Choroid plexus epithelial cell (primary cell): ENCODE measurements at regions not wholly inside any gene's neighbourhood (a gene's known extent, or its start where the extent isn't known, plus 50 kb on each side); places are given as distances from the start of the nearest gene placed in this dataset.
A peak's percentile ranks its signal among the peaks of the same experiment; 100 is the strongest.

Source experiments
- DNase-seq: peaks from one replicate; pipeline ENCODE4 v3.0.0-alpha.2; 2010; ENCODE audit warnings: low read depth
- H3K4me3 ChIP-seq: 2 replicates; pipeline ENCODE4 v1.5.1; 2011; ENCODE audit warnings: low read depth, mild to moderate bottlenecking, control low read depth, low read length, moderate library complexity
- TF ChIP-seq, protein P1 (sequence below): conservative IDR thresholded peaks from 2 replicates; pipeline ENCODE4 v1.5.1; 2011; ENCODE audit warnings: low read depth, mild to moderate bottlenecking, control low read depth, inconsistent platforms, low read length, moderate library complexity

DNA sequence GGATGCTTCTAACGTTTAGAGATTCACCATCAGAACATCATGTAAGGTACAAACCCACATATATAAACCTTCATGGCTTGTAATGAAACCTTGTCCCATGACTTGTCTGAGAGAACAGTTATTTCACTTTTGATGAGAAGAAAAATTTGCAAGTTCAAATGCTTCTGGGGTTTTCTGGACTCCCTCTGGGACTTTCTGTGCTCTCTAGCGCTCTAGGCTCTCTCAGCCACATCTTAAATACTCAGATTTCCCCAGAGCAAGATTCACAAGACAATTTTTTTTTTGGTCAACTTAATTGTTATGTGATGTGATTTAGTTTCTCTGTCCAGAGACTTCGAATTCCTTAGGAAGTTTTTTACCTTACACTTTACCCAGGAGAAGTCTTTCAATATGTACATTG is 282.8 kb upstream of the EDNRB start:
- TF ChIP-seq, protein P1, sequence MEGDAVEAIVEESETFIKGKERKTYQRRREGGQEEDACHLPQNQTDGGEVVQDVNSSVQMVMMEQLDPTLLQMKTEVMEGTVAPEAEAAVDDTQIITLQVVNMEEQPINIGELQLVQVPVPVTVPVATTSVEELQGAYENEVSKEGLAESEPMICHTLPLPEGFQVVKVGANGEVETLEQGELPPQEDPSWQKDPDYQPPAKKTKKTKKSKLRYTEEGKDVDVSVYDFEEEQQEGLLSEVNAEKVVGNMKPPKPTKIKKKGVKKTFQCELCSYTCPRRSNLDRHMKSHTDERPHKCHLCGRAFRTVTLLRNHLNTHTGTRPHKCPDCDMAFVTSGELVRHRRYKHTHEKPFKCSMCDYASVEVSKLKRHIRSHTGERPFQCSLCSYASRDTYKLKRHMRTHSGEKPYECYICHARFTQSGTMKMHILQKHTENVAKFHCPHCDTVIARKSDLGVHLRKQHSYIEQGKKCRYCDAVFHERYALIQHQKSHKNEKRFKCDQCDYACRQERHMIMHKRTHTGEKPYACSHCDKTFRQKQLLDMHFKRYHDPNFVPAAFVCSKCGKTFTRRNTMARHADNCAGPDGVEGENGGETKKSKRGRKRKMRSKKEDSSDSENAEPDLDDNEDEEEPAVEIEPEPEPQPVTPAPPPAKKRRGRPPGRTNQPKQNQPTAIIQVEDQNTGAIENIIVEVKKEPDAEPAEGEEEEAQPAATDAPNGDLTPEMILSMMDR = no peak
- DNase-seq = no peak
- H3K4me3 ChIP-seq = no peak overlapping the region

DNA sequence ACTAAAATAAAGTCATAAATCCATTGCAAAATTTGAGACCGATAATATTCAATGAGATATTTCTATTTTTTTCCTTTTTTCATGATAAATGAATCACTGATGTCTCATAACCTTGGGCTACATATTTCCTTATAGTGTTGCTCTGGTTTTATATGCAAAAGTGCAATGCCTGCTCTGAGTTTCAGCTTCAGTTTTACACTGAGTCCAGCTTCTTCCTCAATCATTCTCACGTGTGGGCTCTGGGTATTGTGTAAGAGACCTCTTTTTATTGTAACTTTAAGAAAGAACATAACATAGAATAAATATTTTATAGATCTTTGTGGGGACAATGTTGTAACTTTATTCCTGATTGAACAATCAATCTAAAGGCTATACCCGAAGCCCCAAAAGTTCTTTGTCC is 280.2 kb upstream of the EDNRB start:
- no peak for DNase-seq
- TF ChIP-seq, protein P1 = no peak
- no peak overlapping the region for H3K4me3 ChIP-seq

GRCh38 chr13:78198419-78198818 is 279.8 kb upstream of the EDNRB start:
- no peak for DNase-seq
- TF ChIP-seq, protein P1 = no peak
- H3K4me3 ChIP-seq = no peak overlapping the region

DNA sequence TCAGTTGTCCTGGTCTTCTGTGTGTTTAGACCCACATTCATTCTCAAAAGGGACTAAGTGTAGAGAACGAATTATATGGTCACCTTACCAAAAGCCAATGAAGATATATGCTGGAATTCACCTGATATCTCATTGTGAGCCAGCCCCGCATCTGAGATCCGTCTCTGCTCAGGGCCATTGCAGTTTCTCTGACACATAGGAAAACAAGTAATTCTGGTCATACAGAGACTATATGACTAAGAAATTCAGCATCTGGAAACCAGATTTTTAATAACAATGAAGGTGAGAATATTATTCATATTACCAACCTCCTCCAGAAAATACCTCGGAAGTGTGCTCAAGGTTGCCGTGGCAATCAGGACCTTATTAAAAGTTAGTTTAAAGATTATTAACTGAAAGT is 278.6 kb upstream of the EDNRB start:
- no peak overlapping the region for H3K4me3 ChIP-seq
- DNase-seq = no peak
- TF ChIP-seq, protein P1 = no peak

- DNase-seq = peak; percentile 2
- TF ChIP-seq, protein P1 = no peak
- H3K4me3 ChIP-seq = no peak overlapping the region
Observed at GRCh38 chr13:78194904-78195639, 276.4 kb upstream of the EDNRB start.

DNA sequence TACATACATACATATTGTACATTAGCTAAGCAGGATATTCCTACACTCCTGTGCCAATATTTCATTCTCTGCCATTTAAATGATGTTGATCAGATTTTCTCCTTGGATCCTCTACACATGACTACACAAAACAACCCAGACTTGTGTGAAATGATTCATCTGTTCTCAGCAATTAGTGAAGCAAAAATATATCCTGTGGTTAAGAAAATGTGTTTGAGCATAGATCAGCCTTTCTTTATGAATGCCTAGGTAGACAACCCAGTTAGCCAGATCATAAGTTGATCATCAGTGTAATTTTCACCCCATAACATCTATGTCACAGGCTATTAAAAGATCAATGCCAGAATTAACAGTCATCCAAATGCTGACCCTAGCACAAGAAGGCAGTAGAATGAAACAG is 275.2 kb upstream of the EDNRB start:
- H3K4me3 ChIP-seq = no peak overlapping the region
- TF ChIP-seq, protein P1 = no peak
- no peak for DNase-seq

- no peak overlapping the region for H3K4me3 ChIP-seq
- TF ChIP-seq, protein P1 = no peak
- peak; percentile 3 for DNase-seq
Observed at GRCh38 chr13:78192716-78193115, 274.1 kb upstream of the EDNRB start.
